ENCODE measurements at regions not wholly inside any gene's neighbourhood (a gene's known extent, or its start where the extent isn't known, plus 50 kb on each side); places are given as distances from the start of the nearest gene placed in this dataset.

- TF ChIP-seq EZH2 (IDR thresholded peaks at IDR 0.05; ENCODE audit: insufficient read depth, poor library complexity, severe bottlenecking), result no peak
- no peak for TF ChIP-seq EZH2phosphoT487 (IDR thresholded peaks at IDR 0.05; ENCODE audit: insufficient read depth, low read depth)
These were observed 106.4 kb downstream of the SMC2 start for GRCh38 chr9:104200456-104200994.
